ENCODE measurements at regions not wholly inside any gene's neighbourhood (a gene's known extent, or its start where the extent isn't known, plus 50 kb on each side); places are given as distances from the start of the nearest gene placed in this dataset.

GRCh38 chr15:62878070-62878469 is 164.5 kb upstream of the TPM1 start:
- no peak for DNase-seq

- no peak for DNase-seq
These were observed 162.8 kb upstream of the TPM1 start for GRCh38 chr15:62879770-62880169.

GRCh38 chr15:62880278-62880677 is 162.3 kb upstream of the TPM1 start:
- peak; percentile 88 for DNase-seq

GRCh38 chr15:62881056-62881455 is 161.5 kb upstream of the TPM1 start:
- no peak for DNase-seq

- peak; percentile 96 for DNase-seq
These were observed 158.5 kb upstream of the TPM1 start for GRCh38 chr15:62883938-62884479.

- peak; percentile 69 for DNase-seq
These were observed 156.0 kb upstream of the TPM1 start for GRCh38 chr15:62886431-62887071.

GRCh38 chr15:62887113-62887570 is 155.4 kb upstream of the TPM1 start:
- DNase-seq: peak; percentile 88

- DNase-seq: no peak
These were observed 153.9 kb upstream of the TPM1 start for GRCh38 chr15:62888623-62889022.

GRCh38 chr15:62889141-62889661 is 153.3 kb upstream of the TPM1 start:
- no peak for DNase-seq

GRCh38 chr15:62889734-62890505 is 152.6 kb upstream of the TPM1 start:
- DNase-seq: no peak

- no peak for DNase-seq
These were observed 148.0 kb upstream of the TPM1 start for GRCh38 chr15:62894322-62895085.

GRCh38 chr15:62895139-62895866 is 147.2 kb upstream of the TPM1 start:
- DNase-seq: peak; percentile 86

- DNase-seq: peak; percentile 94
These were observed 146.6 kb upstream of the TPM1 start for GRCh38 chr15:62895905-62896316.

- no peak for DNase-seq
These were observed 146.1 kb upstream of the TPM1 start for GRCh38 chr15:62896380-62896866.

- DNase-seq: peak; percentile 100
These were observed 145.5 kb upstream of the TPM1 start for GRCh38 chr15:62896969-62897486.

- no peak for DNase-seq
These were observed 144.9 kb upstream of the TPM1 start for GRCh38 chr15:62897634-62898033.

- DNase-seq: no peak
These were observed 143.5 kb upstream of the TPM1 start for GRCh38 chr15:62899090-62899493.

- no peak for DNase-seq
These were observed 142.3 kb upstream of the TPM1 start for GRCh38 chr15:62900071-62900802.

GRCh38 chr15:62901087-62901486 is 141.5 kb upstream of the TPM1 start:
- no peak for DNase-seq

- peak; percentile 50 for DNase-seq
These were observed 140.5 kb upstream of the TPM1 start for GRCh38 chr15:62901909-62902546.

GRCh38 chr15:62902821-62903220 is 139.7 kb upstream of the TPM1 start:
- no peak for DNase-seq
